Erythroblast (primary cell): ENCODE measurements at regions not wholly inside any gene's neighbourhood (a gene's known extent, or its start where the extent isn't known, plus 50 kb on each side); places are given as distances from the start of the nearest gene placed in this dataset.

Source experiments
- GATA1 ChIP-seq: IDR thresholded peaks from 2 replicates; pipeline ENCODE4 v1.6.1; 2011; ENCODE audit warnings: low read depth, mild to moderate bottlenecking, control low read depth, low read length, moderate library complexity
- POLR2A ChIP-seq: IDR thresholded peaks from 2 replicates; pipeline ENCODE4 v1.6.1; 2011; ENCODE audit warnings: mild to moderate bottlenecking, low read length

DNA sequence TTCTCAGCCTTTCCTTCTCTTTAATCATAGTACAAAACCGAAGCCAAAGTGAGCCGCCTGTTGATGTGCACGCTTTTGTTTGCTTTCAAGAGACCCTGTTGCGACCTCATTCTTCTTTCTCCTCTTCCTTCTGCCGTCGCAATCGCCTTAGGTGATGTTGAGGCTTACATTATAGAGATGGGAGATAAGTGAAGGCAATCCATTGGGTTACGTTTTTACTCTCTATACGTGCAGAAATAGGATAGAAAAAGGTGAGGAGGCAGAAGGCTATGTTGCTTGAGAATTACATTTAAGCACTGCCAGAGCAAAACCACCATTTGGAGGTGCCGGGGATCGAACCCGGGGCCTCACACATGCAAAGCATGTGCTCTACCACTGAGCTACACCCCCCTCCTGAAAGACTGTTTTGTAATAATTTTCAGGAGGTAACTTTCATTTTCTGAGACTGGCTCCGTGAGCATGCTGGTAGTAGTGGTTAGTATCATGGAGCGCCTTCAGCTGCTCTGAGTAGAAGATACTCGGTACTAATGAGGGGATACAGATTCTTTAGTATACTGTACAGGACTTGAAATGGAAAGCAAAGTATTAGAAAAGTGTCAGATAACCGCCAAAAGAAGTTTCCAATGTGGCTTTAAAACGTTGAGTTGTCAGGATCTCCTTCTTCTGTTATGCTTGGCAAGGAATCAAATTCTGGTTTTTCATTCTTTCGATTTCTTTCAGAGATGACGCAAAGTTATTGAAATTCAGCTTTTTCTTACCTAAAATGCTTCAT lies 165.6 kb downstream of the TRIM27 start:
- TF ChIP-seq POLR2A = no peak
- TF ChIP-seq GATA1 = no peak
